Osteoblast (primary cell): ENCODE measurements at regions not wholly inside any gene's neighbourhood (a gene's known extent, or its start where the extent isn't known, plus 50 kb on each side); places are given as distances from the start of the nearest gene placed in this dataset.

Source experiments
- DNase-seq: peaks from one replicate; pipeline ENCODE4 v3.0.0; 2011; ENCODE audit warnings: low spot score, mixed read lengths; ENCODE audit not compliant: insufficient read length; ENCODE audit errors: missing footprints
- H2AFZ ChIP-seq: 2 replicates; pipeline ENCODE4 v1.6.0; 2011; ENCODE audit warnings: mild to moderate bottlenecking, low read length
- H3K27ac ChIP-seq: 2 replicates; pipeline ENCODE4 v1.5.1; 2011; ENCODE audit warnings: mild to moderate bottlenecking, low read depth, low read length, moderate library complexity
- H3K27me3 ChIP-seq: 2 replicates; pipeline ENCODE4 v1.6.0; 2012; ENCODE audit warnings: mild to moderate bottlenecking, control low read depth, inconsistent platforms, low read length, moderate library complexity; ENCODE audit not compliant: insufficient read depth
- H3K36me3 ChIP-seq: 2 replicates; pipeline ENCODE4 v1.5.1; 2011; ENCODE audit warnings: mild to moderate bottlenecking, low read length, control low read depth, moderate library complexity; ENCODE audit not compliant: insufficient read depth
- H3K4me1 ChIP-seq: 2 replicates; pipeline ENCODE4 v1.5.1; 2011; ENCODE audit warnings: mild to moderate bottlenecking, low read length, control low read depth, moderate library complexity; ENCODE audit not compliant: insufficient read depth
- H3K4me2 ChIP-seq: 2 replicates; pipeline ENCODE4 v1.6.0; 2011; ENCODE audit warnings: mild to moderate bottlenecking, low read length; ENCODE audit not compliant: insufficient read depth
- H3K4me3 ChIP-seq: fragments of 200-600 bp; sonication (generic); 3 replicates; pipeline ENCODE4 v1.5.1; 2012; ENCODE audit warnings: mild to moderate bottlenecking, low read length, inconsistent platforms; ENCODE audit not compliant: insufficient read depth
- H3K79me2 ChIP-seq: 2 replicates; pipeline ENCODE4 v1.6.0; 2012; ENCODE audit warnings: mild to moderate bottlenecking, low read length, control low read depth, inconsistent platforms; ENCODE audit not compliant: insufficient read depth
- H3K9me3 ChIP-seq: 2 replicates; pipeline ENCODE4 v1.5.1; 2011; ENCODE audit warnings: low read depth, low read length, control low read depth
- H4K20me1 ChIP-seq: 2 replicates; pipeline ENCODE4 v1.6.0; 2012; ENCODE audit warnings: mild to moderate bottlenecking, low read length, control low read depth; ENCODE audit not compliant: insufficient read depth
- TF ChIP-seq, protein P1 (sequence below): IDR thresholded peaks from 2 replicates; pipeline ENCODE4 v1.5.1; 2011; ENCODE audit warnings: mild to moderate bottlenecking, low read depth, low read length, moderate library complexity; ENCODE audit errors: extremely low read depth

DNA sequence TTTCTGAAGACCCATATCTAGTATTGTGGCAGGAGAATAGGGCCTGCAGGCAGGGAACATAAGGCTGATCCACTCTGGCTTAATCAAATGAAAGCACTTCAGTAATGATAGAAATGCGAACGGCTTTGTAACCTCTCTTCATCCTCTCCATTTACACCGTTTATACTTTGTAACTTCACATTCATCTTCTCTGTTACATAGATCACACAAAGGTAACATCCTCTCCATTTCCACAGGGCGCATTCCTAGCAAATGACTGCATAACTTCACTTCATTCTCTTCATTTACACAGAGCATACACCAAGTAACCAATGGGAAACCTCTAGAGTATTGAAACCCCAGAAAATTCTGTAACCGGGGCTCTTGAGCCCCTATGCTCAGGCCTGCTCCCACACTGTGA, 65.5 kb upstream of the SLC34A2 start:
- no peak overlapping the region for H2AFZ ChIP-seq
- no peaks in the 10 kb centered on the region for H3K79me2 ChIP-seq
- no peaks in the 10 kb centered on the region for H3K36me3 ChIP-seq
- no peak for DNase-seq
- H3K9me3 ChIP-seq, result no peaks in the 10 kb centered on the region
- H3K27me3 ChIP-seq, result no peaks in the 10 kb centered on the region
- no peak overlapping the region for H3K4me3 ChIP-seq
- H3K4me2 ChIP-seq, result no peak overlapping the region
- H3K4me1 ChIP-seq, result no peaks in the 10 kb centered on the region
- TF ChIP-seq, protein P1, sequence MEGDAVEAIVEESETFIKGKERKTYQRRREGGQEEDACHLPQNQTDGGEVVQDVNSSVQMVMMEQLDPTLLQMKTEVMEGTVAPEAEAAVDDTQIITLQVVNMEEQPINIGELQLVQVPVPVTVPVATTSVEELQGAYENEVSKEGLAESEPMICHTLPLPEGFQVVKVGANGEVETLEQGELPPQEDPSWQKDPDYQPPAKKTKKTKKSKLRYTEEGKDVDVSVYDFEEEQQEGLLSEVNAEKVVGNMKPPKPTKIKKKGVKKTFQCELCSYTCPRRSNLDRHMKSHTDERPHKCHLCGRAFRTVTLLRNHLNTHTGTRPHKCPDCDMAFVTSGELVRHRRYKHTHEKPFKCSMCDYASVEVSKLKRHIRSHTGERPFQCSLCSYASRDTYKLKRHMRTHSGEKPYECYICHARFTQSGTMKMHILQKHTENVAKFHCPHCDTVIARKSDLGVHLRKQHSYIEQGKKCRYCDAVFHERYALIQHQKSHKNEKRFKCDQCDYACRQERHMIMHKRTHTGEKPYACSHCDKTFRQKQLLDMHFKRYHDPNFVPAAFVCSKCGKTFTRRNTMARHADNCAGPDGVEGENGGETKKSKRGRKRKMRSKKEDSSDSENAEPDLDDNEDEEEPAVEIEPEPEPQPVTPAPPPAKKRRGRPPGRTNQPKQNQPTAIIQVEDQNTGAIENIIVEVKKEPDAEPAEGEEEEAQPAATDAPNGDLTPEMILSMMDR, result no peak
- H4K20me1 ChIP-seq, result no peaks in the 10 kb centered on the region
- no peak overlapping the region for H3K27ac ChIP-seq

DNA sequence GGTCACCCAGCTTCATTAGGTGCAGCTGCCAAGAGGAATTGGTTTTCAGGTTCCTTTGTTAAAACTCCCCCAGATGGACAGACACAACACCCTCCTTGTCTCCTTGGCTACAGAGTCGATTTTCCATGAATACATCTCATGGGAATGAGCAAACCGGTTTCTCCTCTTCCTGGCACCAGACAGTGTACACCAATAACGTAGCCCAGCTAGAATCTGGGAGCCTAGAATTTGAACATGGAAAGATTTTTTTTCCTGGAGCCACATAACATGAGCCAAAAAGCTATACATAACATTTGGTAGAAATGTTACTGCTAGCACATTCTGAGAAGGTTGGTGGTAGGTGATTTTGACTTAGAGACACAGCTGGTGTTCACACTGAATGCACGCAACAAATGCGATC, 62.9 kb upstream of the SLC34A2 start:
- Histone ChIP-seq H3K4me1 (no peaks in the 10 kb centered on the region), H3K27ac (no peak overlapping the region), H3K36me3 (no peaks in the 10 kb centered on the region), H3K79me2 (no peaks in the 10 kb centered on the region), H4K20me1 (no peaks in the 10 kb centered on the region), H3K4me3 (no peak overlapping the region), H2AFZ (no peak overlapping the region), H3K27me3 (no peaks in the 10 kb centered on the region), H3K4me2 (no peak overlapping the region), H3K9me3 (no peaks in the 10 kb centered on the region)
- TF ChIP-seq, protein P1, result no peak
- DNase-seq, result no peak
